ENCODE measurements at regions not wholly inside any gene's neighbourhood (a gene's known extent, or its start where the extent isn't known, plus 50 kb on each side); places are given as distances from the start of the nearest gene placed in this dataset.

DNA sequence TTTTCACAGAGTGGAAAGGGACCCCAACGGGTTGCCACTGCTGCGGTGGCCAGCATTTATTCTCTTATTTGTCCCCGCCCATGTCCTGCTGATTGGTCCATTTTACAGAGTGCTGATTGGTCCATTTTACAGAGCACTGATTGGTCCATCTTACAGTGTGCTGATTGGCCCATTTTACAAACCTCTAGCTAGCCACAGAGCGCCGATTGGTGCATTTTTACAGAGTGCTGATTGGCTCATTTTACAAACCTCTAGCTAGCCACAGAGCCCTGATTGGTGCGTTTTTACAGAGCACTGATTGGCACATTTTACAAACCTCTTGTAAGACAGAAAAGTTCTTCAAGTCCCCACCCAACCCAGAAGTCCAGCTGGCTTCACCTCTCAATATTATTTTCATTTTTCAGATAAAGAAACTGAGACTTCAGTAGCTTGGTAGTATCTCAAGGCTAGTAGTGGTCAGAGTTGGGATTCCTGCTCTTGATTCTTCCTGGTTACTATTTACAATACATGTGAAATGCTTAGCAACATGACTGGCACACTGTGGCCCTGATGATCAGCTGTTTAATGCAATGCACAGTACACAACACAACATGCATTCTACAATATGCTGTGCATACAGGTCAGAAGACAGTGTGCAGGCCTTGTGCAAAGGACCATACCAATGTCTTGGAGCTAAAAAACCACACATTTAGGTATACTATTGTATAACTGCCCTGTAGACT is 63.6 kb upstream of the BOD1 start:
- TF ChIP-seq, protein P1, sequence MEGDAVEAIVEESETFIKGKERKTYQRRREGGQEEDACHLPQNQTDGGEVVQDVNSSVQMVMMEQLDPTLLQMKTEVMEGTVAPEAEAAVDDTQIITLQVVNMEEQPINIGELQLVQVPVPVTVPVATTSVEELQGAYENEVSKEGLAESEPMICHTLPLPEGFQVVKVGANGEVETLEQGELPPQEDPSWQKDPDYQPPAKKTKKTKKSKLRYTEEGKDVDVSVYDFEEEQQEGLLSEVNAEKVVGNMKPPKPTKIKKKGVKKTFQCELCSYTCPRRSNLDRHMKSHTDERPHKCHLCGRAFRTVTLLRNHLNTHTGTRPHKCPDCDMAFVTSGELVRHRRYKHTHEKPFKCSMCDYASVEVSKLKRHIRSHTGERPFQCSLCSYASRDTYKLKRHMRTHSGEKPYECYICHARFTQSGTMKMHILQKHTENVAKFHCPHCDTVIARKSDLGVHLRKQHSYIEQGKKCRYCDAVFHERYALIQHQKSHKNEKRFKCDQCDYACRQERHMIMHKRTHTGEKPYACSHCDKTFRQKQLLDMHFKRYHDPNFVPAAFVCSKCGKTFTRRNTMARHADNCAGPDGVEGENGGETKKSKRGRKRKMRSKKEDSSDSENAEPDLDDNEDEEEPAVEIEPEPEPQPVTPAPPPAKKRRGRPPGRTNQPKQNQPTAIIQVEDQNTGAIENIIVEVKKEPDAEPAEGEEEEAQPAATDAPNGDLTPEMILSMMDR (IDR thresholded peaks at IDR 0.05; ENCODE audit: low read length): no peak
- TF ChIP-seq EZH2 (optimal IDR thresholded peaks at IDR 0.05; ENCODE audit: low read depth, low read length): no peak
